ENCODE measurements at regions not wholly inside any gene's neighbourhood (a gene's known extent, or its start where the extent isn't known, plus 50 kb on each side); places are given as distances from the start of the nearest gene placed in this dataset.

GRCh38 chrX:16457239-16457638, 192.7 kb upstream of the S100G start:
- H3K27ac ChIP-seq, result no peak overlapping the region
- H3K9me3 ChIP-seq (ENCODE audit: low read depth), result no peaks in the 10 kb centered on the region
- no peak overlapping the region for H3K4me3 ChIP-seq
- no peak overlapping the region for H3K4me2 ChIP-seq
- no peaks in the 10 kb centered on the region for H3K36me3 ChIP-seq (replicated peaks; ENCODE audit: insufficient read depth, low read depth)
- H3K4me1 ChIP-seq (ENCODE audit: insufficient read depth), result no peaks in the 10 kb centered on the region
- 71% methylated on average over 1 of the region's 1 CpG for WGBS (ENCODE audit: low lambda C conversion rate, missing lambda C conversion rate)
- no peaks in the 10 kb centered on the region for H3K79me2 ChIP-seq
- DNase-seq (ENCODE audit: low spot score), result no peak
- no peaks in the 10 kb centered on the region for H3K27me3 ChIP-seq
- no peak overlapping the region for H2AFZ ChIP-seq
- no peaks in the 10 kb centered on the region for H3K9me2 ChIP-seq (replicated peaks; ENCODE audit: insufficient read depth)
- H4K20me1 ChIP-seq (ENCODE audit: insufficient read depth, poor library complexity, severe bottlenecking), result no peaks in the 10 kb centered on the region
- TF ChIP-seq EZH2phosphoT487 (IDR thresholded peaks at IDR 0.05; ENCODE audit: low read depth, severe bottlenecking, unreplicated experiment) (no peak), CTCF (IDR thresholded peaks at IDR 0.05; ENCODE audit: poor library complexity) (no peak), EZH2 (IDR thresholded peaks at IDR 0.05; ENCODE audit: borderline replicate concordance) (no peak)

- no peaks in the 10 kb centered on the region for H4K20me1 ChIP-seq (ENCODE audit: insufficient read depth, poor library complexity, severe bottlenecking)
- no peaks in the 10 kb centered on the region for H3K9me3 ChIP-seq (ENCODE audit: low read depth)
- no peaks in the 10 kb centered on the region for H3K9me2 ChIP-seq (replicated peaks; ENCODE audit: insufficient read depth)
- H3K4me3 ChIP-seq, result no peak overlapping the region
- H3K4me2 ChIP-seq, result no peak overlapping the region
- TF ChIP-seq EZH2 (IDR thresholded peaks at IDR 0.05; ENCODE audit: borderline replicate concordance) (no peak), EZH2phosphoT487 (IDR thresholded peaks at IDR 0.05; ENCODE audit: low read depth, severe bottlenecking, unreplicated experiment) (no peak), CTCF (IDR thresholded peaks at IDR 0.05; ENCODE audit: poor library complexity) (no peak)
- no peak for DNase-seq (ENCODE audit: low spot score)
- H3K4me1 ChIP-seq (ENCODE audit: insufficient read depth), result peaks cover 7% of the 10 kb centered on the region
- H3K36me3 ChIP-seq (replicated peaks; ENCODE audit: insufficient read depth, low read depth), result no peaks in the 10 kb centered on the region
- no peaks in the 10 kb centered on the region for H3K27me3 ChIP-seq
- no peak overlapping the region for H2AFZ ChIP-seq
- H3K79me2 ChIP-seq, result no peaks in the 10 kb centered on the region
- H3K27ac ChIP-seq, result no peak overlapping the region
- WGBS (ENCODE audit: low lambda C conversion rate, missing lambda C conversion rate), result 88% methylated on average over 5 of the region's 5 CpGs
Measured at GRCh38 chrX:16458208-16458607, 191.8 kb upstream of the S100G start.

- no peaks in the 10 kb centered on the region for H3K9me3 ChIP-seq (ENCODE audit: low read depth)
- H3K4me1 ChIP-seq (ENCODE audit: insufficient read depth), result peaks cover 11% of the 10 kb centered on the region
- 83% methylated on average over 2 of the region's 2 CpGs for WGBS (ENCODE audit: low lambda C conversion rate, missing lambda C conversion rate)
- no peaks in the 10 kb centered on the region for H3K36me3 ChIP-seq (replicated peaks; ENCODE audit: insufficient read depth, low read depth)
- no peak overlapping the region for H3K27ac ChIP-seq
- no peaks in the 10 kb centered on the region for H4K20me1 ChIP-seq (ENCODE audit: insufficient read depth, poor library complexity, severe bottlenecking)
- no peak overlapping the region for H3K4me3 ChIP-seq
- no peak overlapping the region for H3K4me2 ChIP-seq
- H2AFZ ChIP-seq, result no peak overlapping the region
- no peaks in the 10 kb centered on the region for H3K9me2 ChIP-seq (replicated peaks; ENCODE audit: insufficient read depth)
- no peak for DNase-seq (ENCODE audit: low spot score)
- H3K27me3 ChIP-seq, result no peaks in the 10 kb centered on the region
- TF ChIP-seq EZH2phosphoT487 (IDR thresholded peaks at IDR 0.05; ENCODE audit: low read depth, severe bottlenecking, unreplicated experiment) (no peak), CTCF (IDR thresholded peaks at IDR 0.05; ENCODE audit: poor library complexity) (no peak), EZH2 (IDR thresholded peaks at IDR 0.05; ENCODE audit: borderline replicate concordance) (no peak)
- no peaks in the 10 kb centered on the region for H3K79me2 ChIP-seq
Measured at GRCh38 chrX:16459008-16459407, 190.9 kb upstream of the S100G start.

- WGBS (ENCODE audit: low lambda C conversion rate, missing lambda C conversion rate), result 100% methylated on average over 1 of the region's 1 CpG
- no peak overlapping the region for H2AFZ ChIP-seq
Measured at GRCh38 chrX:16461968-16462367, 188.0 kb upstream of the S100G start.

More at GRCh38 chrX:16461968-16462367, 188.0 kb upstream of the S100G start:
- Histone ChIP-seq H3K4me3 (no peak overlapping the region), H3K9me2 (replicated peaks; ENCODE audit: insufficient read depth) (no peaks in the 10 kb centered on the region), H4K20me1 (ENCODE audit: insufficient read depth, poor library complexity, severe bottlenecking) (no peaks in the 10 kb centered on the region), H3K27me3 (no peaks in the 10 kb centered on the region), H3K4me1 (ENCODE audit: insufficient read depth) (peaks cover 11% of the 10 kb centered on the region), H3K79me2 (no peaks in the 10 kb centered on the region), H3K27ac (no peak overlapping the region), H3K9me3 (ENCODE audit: low read depth) (no peaks in the 10 kb centered on the region), H3K36me3 (replicated peaks; ENCODE audit: insufficient read depth, low read depth) (no peaks in the 10 kb centered on the region), H3K4me2 (no peak overlapping the region)
- no peak for TF ChIP-seq EZH2phosphoT487 (IDR thresholded peaks at IDR 0.05; ENCODE audit: low read depth, severe bottlenecking, unreplicated experiment)
- no peak for TF ChIP-seq CTCF (IDR thresholded peaks at IDR 0.05; ENCODE audit: poor library complexity)
- no peak for TF ChIP-seq EZH2 (IDR thresholded peaks at IDR 0.05; ENCODE audit: borderline replicate concordance)
- no peak for DNase-seq (ENCODE audit: low spot score)
